ELR (cell line): ENCODE measurements at regions not wholly inside any gene's neighbourhood (a gene's known extent, or its start where the extent isn't known, plus 50 kb on each side); places are given as distances from the start of the nearest gene placed in this dataset.
A peak's percentile ranks its signal among the peaks of the same experiment; 100 is the strongest.
"Not testable (repeated sequence)": the region's sequence is repeated elsewhere in the genome, so short reads cannot be mapped to it uniquely, and the experiment has no call there.

Source experiments
- DNase-seq: peaks from one replicate; pipeline ENCODE4 v3.0.0-alpha.2; 2015; ENCODE audit warnings: low read depth

- DNase-seq, result no peak
These were observed 55.1 kb upstream of the TLR4 start for GRCh38 chr9:117649126-117649525.

- no peak for DNase-seq
These were observed 59.1 kb upstream of the TLR4 start for GRCh38 chr9:117644932-117645636.

- DNase-seq, result peak; percentile 59
These were observed 59.9 kb upstream of the TLR4 start for GRCh38 chr9:117644133-117644931.

- DNase-seq, result no peak
These were observed 60.9 kb upstream of the TLR4 start for GRCh38 chr9:117643288-117643654.

DNA sequence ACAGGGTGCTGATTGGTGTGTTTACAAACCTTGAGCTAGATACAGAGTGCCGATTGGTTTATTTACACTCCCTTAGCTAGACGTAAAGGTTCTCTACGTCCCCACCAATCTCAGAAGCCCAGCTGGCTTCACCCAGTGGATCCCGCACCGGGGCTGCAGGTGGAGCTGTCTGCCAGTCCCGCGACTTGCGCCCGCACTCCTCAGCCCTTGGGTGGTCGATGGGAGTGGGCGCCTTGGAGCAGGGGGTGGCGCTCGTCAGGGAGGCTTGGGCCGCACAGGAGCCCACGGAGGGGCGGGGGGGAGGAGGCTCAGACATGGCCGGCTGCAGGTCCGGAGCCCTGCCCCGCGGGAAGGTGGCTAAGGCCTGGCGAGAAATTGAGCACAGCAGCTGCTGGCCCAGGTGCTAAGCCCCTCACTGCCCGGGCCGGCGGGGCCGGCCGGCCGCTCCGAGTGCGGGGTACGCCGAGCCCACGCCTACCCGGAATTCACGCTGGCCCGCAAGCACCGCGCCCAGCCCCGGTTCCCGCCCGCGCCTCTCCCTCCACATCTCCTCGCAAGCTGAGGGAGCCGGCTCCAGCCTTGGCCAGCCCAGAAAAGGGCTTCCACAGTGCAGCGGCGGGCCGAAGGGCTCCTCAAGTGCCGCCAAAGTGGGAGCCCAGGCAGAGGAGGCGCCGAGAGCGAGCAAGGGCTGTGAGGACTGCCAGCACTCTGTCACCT is 61.5 kb upstream of the TLR4 start:
- not testable (repeated sequence) for DNase-seq

- no peak for DNase-seq
These were observed 67.5 kb upstream of the TLR4 start for GRCh38 chr9:117636681-117637080.

DNA sequence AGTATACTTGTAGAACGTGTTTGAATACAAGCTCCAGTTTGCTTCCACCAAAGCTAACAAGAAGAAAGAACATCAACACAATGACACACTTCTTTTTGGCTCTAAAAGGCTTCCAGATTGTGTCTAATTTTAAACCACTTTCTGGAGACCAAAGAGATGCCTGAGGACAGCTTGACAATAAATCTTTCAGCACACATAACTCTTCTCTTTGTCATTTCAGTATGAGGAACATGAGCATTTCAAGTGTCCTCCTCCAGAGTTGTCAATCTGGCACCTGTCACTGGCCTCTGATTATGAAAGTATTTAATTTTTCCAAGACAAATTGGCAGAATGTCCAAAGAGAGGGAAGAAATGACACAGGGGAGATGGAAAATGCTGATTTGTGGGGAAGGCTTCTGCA is 79.0 kb upstream of the TLR4 start:
- no peak for DNase-seq

- no peak for DNase-seq
These were observed 80.1 kb upstream of the TLR4 start for GRCh38 chr9:117624106-117624505.

GRCh38 chr9:117622347-117622746 is 81.9 kb upstream of the TLR4 start:
- DNase-seq, result no peak

- no peak for DNase-seq
These were observed 87.8 kb upstream of the TLR4 start for GRCh38 chr9:117616431-117616831.

DNA sequence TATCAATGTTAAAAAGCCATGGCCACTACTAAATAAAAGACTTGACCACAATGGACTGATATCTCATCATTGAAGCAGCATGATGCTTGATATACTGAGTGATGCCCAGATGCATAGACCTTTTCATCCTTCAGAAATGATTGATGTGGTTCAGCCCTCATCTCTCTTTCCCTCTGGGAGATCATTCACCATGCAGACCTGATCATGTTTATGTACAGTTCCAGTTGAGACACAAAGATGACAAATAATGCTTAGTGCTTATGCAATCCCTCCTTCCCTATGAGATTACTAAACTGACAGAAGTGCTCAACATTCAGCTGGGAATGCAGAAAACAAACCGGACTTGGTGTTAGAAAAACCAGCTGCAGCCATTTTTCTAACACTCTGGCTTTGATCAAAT is 91.9 kb upstream of the TLR4 start:
- no peak for DNase-seq

- DNase-seq, result no peak
These were observed 106.2 kb upstream of the TLR4 start for GRCh38 chr9:117597977-117598376.

DNA sequence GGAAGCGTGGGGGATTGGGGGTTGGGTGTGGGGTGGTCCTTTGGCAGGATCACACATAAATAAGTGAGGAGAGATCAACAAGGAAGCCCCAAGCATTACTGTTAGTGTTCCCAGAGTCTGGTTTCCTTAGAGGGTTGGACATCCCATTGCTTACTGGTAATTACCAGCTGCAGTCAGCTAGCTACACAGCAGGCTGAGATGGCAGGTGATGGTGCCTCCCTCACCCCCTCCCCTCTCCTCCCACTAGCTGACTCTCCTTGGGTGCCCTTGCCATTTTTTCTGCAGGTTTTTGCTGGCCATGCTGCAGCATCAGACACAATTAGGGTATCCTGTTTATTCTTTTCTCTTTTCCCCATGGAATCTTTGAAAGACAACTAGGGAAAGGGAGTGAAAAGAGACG is 107.5 kb upstream of the TLR4 start:
- DNase-seq, result no peak

- DNase-seq, result no peak
These were observed 108.6 kb upstream of the TLR4 start for GRCh38 chr9:117595650-117596049.

DNA sequence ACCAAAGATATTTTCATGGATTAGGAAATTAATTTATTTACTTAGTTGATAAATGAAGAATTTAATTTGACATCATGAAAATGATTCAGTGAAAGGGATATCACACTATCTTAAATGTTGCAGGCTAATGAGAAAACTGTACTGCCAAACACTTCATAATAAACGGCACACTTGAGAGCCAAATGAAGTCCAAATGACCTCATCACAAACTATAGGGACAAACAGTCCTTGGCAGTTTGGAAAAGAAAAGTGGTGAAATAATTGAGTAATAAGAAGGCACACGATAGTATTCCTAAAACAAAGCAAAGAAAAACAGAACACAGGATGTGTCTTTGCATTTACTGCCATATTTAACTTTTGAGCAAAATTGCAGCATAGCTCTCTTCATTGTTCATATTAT is 116.9 kb upstream of the TLR4 start:
- no peak for DNase-seq

DNA sequence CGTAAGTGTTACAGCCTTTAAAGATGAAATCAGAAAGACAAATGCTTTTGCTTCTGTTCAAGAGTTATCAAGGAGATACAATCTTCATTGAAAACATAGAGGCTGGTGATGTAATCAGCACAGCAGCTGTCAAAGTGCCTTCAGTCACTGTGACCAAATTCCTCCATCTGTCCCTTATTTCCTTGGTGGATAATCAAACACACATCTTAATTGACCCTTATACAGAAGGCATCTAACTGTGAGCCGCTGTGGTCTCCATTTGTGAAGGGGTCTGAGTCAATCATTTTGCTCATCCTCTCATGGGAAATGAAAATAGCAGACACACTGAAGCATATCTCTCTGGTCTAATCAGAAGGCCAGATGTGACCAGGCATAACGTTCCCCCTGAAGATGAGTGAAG is 130.1 kb upstream of the TLR4 start:
- DNase-seq, result no peak

GRCh38 chr9:117564839-117565238 is 139.4 kb upstream of the TLR4 start:
- no peak for DNase-seq

DNA sequence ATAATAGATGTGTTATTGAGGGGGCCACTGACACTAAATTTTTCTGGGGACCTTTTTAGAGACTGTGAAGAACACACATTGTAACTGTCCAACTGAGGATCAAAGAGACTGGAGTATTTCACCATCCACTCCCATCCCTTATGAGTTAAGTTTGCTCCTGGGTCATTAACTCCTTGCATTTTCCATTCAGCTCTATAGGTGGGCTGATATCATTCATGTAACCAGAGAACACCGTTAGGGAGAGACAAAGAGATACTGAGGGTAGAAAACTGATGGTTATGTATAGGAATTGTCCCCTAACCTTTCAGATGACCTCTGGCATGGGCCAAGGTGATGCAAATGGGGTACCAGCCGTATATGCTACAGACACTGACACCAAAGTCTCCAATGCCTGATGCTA is 142.4 kb upstream of the TLR4 start:
- no peak for DNase-seq

- DNase-seq, result peak; percentile 20
These were observed 141.2 kb upstream of the ASTN2 start for GRCh38 chr9:117555964-117556629.

GRCh38 chr9:117552811-117553210 is 138.0 kb upstream of the ASTN2 start:
- DNase-seq, result no peak

GRCh38 chr9:117551171-117551570 is 136.3 kb upstream of the ASTN2 start:
- DNase-seq, result no peak

- no peak for DNase-seq
These were observed 134.6 kb upstream of the ASTN2 start for GRCh38 chr9:117549444-117549843.

GRCh38 chr9:117548556-117548955 is 133.7 kb upstream of the ASTN2 start:
- DNase-seq, result no peak
